HG03139 (cell line): ENCODE measurements at regions not wholly inside any gene's neighbourhood (a gene's known extent, or its start where the extent isn't known, plus 50 kb on each side); places are given as distances from the start of the nearest gene placed in this dataset.
"Not testable (repeated sequence)": the region's sequence is repeated elsewhere in the genome, so short reads cannot be mapped to it uniquely, and the experiment has no call there.

Source experiments
- ATAC-seq: cut with Tn5 transposase; IDR thresholded peaks from one replicate; pipeline ENCODE4 v1.9.1; 2021; ENCODE audit not compliant: unreplicated experiment

DNA sequence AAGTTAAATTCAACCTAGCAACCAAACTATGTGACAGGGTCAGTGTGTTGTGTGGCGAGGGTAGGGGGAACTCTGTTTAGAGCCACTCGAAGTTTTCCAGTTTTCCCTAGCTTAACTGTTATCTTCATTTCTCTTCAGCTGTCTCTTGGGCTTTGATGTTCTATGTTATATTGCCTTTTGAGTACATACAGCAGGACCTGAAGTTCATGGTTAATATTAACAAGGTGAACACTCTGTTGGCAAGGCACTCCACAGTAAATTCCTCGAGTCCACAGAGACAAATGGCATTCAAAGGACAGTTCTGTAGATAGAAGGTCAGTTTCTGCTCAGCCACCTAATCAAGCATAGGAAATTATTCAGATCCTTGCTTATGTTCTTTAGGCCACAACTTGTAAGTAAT, 147.9 kb upstream of the DPH6 start:
- no peak for ATAC-seq

DNA sequence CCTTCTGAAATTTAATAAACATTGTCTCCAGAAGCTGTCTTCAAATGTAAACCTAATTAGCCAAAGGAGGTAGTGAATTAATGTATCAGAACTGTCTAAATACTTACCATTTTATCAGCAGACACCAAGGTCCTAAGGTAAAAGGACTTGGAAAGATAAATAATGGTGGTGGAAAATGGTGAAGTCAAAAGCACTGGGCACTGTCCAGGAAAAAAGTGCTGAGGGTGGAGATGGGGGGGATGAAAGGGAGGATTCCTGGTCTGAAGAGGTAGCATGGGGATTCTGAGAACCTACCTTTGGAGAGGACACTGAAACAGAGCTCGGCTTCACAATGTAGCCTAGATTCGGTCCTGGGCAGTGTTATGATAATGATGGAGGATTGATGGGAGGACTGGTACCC, 149.0 kb upstream of the DPH6 start:
- ATAC-seq, result no peak

DNA sequence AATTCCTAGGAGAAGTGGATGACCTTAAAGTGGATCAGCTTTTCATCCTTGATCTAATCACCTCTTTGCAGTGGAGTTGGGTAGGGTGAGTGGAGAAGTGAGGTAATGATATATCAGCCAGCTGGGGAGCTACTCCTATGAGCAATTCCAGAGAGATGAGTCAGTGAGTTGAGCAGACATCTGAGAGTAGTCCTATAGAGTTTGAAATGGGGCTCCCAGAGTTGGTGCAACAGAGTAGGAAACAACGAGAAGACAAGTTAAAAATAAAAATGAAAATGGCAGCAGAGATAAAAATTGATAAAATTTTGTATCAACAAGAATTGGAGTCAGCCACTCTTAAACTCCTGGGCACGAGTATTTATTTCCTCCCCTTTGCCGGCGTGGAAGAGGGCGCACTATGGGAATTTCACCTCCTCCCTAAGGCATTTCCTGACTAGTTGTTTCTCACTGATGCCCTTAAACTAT, 150.8 kb upstream of the DPH6 start:
- ATAC-seq, result no peak

DNA sequence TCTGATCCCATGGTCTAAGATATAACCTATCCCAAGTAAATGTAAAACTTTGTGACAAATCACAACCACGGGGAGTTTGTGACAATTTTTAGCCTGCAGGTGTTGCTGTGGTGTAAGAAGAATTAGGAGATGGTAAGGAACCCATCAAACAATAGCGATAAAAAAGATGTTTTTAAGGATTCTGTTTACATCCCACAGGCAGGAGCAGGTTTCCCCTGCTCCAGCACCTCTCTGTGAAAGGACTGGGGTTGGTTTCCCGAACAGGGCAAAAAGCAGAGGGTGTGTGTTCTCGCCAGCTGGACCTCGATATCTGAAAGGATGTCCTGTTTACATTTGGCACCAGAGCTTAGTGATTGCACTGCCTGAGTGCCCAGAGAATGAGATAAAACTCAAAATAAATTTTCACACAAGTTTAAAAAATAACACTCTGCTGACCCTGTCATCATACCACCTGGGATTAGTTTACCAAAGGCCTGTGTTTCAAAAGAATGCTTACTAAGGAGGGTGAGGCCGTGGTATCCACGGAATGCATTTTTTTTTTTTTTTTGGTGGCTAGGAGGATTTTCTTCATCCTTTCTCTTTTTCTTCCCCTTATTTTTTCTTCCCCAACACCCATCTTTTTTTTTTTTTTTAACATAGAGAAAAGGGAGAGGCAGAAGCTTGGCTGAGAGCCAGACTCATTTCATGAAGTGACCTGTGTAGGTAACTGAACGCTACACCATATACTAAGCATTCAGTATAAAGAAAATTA, 151.8 kb upstream of the DPH6 start:
- ATAC-seq, result no peak

DNA sequence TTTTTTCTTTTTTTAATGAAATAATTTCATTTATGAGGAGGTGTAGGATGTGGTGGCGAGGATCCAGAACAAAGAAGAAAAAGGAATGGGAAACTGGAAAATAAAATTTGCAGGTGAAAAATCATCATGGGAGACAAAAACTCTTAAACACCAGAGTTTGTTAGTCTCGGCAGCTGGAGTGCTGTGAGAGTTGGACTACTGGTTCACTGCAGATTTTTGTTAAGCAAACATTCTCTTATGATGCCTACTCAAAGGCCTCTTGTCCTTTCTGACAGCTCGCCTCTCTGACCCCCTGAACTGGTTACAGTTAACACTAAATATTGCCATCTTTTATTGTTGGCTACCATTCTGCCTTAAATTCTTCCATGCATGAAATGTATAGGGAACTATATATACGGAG, 152.4 kb upstream of the DPH6 start:
- ATAC-seq, result no peak

DNA sequence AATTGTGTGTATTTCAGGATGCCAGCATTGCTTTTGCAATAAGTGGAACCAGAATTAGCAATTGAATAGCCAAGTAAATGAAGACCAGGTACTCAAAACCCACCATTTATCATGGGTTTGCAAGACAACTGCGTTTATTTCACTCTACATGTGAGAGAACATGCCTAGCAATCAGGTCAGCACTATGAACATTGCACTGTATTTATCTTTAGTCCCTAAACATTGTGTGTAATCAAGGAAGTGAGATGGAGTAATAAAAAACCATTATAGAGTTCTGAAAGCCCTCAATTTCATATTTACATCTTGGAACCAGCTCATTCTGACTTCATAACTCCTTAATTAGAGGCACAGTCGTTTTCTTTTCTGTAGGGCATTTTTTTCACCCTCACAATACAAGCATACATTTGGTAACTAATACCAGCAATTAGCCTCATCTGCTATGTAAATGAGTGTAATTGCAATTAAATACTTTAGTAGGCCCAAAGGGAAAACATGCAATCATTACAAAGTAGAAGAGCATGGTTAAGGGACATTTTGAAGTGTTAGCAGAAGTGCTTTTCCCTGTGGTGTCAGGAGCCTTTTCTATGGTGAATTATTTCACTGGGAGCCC, 153.1 kb upstream of the DPH6 start:
- no peak for ATAC-seq

DNA sequence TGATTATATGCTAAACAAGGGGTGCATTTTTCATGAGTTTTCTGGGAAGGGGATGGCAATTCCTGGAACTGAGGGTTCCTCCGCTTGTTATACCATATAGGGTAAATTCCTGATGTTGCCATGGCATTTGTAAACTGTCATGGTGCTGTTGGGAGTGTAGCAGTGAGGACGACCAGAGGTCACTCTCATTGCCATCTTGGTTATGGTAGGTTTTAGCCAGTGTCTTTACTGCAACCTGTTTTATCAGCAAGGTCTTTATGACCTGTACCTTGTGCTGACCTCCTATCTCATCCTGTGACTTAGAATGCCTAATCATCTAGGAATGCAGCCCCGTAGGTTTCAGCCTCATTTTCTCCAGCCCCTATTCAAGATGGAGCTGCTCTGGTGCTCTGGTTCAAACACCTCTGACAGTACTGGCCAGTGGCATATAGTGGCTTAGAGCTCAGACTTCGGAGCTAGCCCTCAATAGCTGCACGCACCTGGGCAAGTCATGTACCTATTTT, 154.2 kb upstream of the DPH6 start:
- ATAC-seq, result not testable (repeated sequence)

DNA sequence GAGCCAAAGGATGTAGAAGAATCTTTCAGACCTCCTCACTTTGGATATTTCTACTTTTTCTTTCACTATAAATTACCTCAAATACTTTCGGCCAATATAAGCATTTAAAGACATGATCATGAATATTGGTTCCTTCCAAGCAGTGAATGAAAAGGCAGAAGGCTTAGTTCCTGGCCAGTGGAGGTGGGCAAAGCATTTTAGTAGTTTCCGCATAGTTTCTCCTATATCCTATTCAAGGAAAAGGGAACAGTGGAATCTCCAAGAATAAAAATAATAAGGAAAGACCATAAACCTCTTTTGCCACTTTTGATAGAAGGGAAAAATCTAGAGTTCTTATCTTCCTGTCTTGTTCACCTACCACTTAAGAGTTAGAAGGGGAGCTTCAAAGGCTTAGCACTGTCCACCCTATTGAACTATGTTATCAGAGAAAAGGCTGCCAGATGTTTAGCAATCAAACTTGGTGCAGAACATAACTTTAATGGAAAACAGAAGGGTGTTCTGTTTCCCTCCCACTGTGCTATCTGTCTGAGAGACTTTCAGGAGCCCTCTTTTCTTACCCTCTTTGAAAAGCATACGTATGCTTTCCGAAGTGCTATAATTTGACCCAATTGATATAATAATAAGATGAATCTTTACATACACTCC, 155.6 kb upstream of the DPH6 start:
- no peak for ATAC-seq

DNA sequence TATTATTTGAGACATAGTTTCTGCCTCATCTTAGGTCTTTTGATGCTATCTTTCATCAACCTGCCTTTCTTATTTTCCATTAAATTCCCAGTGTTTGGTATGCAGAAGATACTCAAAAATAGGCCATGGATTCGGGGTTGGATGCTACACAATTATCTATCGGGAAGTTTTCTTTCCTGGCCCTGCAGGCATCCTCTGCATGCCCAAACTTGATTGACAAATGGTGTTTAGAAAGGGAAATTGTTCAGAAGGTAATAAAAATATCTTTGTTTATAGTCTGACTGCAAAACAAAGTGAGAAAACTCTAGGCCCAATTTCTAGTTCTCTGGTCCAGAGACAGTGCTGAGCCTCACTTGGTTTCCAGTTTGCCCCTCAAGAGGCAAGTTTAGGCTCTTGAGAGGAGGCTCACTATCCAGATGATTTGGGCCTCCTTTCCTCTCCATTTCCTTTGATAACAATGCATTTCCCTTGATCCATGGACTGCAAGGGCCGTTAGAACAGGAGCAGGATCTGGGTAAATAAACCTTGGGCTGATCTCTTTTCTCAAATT, 157.1 kb upstream of the DPH6 start:
- no peak for ATAC-seq

DNA sequence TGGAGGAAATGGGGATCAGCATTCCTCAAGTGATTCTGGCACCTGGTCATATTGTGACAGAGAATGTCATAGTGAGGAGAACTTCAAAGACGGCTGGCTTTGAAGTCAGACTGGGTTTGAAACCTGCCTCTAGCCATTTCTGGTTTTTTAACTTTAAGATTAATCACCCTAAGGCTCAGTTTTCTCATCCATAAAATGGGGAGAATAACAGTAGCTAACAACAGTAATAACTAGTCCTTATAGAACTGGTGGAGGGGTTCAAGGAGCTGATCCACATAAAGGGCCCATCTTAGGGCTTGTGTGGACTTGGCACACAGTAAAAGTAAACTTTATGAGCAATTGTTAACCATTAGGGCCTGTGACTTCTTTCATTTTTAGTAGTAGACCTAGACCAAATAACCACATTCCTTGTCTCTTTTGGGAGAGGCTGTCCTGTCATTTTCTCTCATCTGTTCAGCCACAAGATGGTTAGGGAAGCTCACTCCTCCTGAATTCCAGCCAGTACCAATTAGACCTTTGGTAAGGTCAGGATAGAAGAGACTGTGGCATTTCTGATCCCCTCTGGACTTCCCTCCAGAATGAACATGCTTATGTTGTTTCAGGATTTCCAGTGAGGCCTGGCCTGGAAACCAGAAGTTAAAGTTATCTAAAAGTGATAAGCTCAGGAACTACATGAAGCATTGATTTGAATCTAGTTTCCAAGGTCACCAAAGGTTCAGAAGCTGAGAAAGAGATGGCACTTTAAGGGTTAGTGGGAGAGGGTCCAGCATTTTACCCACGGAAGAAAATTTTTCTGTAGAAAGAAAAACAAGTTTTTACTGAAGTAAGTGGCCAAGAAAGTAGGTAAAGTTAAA, 159.3 kb upstream of the DPH6 start:
- no peak for ATAC-seq

DNA sequence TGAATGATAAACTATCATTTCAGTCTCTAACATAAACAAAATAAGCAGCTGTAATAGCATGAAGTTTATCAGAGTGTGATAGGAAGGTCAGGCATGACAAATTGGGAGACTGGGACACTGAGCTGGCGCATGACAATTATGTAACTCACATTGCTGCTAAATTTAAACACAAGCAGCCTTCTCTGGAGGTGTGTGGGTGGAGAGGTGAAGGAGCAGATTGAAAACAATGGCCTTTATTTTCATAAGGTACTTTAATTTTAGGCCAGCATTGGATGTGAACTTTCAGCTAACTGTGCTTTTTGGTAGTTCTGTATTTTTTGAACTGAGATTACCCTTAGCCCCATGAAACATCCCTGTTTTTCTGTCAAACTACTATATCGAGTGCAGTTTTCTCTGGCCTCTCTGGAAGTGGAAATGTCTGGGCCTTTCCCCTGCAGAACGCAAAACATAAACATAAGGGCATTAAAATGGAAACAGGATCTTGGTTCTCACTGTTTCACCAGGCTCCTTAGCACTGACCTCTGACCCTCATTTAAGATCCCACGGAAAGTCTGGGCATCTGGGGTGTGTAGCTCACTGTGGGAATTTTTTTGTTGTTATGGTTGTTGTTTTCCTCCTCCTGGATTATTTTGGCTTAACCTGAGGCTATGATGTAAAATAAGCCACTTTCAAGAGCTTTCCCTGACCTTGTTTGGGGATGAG, 160.1 kb upstream of the DPH6 start:
- ATAC-seq, result no peak

DNA sequence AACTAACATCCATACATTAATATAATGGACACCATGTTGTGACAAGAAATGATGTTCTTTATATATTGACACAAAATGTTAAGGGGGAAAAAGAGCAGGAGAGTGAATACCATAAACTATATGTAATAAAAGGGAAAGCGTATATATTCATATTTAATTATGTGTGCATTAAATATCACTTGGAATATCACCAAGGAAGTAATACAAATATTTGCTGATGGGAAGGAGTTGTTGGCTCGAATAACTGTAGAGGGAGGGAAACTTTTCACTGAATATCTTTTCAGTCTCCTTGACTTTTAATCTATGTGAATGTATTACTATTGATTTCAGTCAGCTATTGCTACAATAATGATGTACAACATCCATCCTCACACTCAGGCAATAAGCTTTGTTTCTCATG, 167.0 kb upstream of the DPH6 start:
- ATAC-seq, result no peak

DNA sequence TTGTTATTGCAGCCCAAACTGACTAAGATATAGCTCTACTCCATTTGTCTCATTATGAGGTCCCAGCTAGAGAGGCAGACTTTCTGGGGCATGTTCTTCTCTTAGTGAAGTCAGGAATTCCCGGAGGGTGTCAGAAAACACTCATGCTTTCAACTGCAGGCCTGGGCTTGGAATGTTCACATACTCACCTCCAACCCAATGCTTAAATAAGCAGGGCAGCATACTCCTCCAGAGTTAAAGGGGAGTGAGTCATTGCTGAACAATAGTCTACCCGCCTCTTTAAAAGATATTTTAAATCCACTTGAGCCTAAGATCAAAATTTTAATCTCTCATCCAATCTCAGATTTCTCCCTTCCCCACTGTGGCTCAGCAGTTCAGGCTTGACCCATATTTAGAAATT, 167.8 kb upstream of the DPH6 start:
- no peak for ATAC-seq

DNA sequence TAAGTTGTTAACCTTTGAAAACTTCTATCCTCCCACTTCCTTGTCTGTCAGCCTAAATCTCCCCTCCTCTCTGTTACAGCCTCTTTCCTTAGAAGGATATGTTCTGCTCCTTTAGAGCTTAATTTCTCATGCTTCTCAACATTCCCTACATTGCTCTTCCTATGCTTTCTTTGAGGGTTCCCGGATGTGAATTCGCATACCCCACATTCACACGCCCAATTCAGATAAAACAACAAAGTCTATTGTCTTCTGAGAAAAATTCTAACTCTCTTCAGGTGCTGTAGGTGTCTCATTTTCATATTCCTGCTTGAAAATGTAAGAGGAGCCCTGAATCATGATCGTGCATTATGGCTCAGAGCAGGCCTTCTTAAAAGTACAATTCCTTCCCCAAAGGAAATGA, 171.8 kb upstream of the DPH6 start:
- ATAC-seq, result no peak

DNA sequence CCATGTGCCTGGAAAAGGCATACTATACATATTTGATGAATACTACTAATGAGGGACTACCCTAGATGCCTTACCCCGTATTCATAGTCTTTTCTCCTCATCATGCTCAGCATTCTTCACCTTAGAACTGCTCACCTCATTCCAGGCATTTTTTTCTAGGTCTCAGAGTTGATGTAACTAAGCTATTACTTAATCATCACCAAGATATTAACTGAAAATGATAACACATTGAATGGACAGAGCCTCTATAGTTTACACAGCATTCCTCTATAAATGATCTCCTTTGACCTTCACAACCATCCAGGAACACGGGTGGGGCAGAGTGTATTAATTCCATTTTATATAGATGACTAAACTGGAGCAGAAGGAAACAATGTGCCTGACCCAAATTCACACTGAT, 174.1 kb upstream of the DPH6 start:
- ATAC-seq, result no peak

DNA sequence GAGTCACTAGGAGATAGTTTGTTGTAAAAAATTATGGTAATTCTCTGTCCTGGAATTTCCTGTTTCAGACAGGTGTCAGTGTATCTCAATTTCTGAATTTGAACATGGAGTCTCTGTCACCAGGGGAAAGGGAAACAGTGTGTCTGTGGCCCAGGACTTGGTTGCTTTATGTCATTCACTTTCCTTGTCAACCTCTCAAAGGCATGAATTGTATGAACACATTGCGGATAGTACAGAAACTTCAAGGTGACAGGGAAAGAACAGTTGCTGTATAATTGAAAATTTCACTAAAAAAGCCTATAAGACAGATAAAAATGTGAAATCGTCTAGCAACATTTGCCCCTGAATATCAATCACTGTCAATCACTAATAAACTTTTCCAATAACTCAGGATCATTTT, 175.0 kb upstream of the DPH6 start:
- no peak for ATAC-seq

DNA sequence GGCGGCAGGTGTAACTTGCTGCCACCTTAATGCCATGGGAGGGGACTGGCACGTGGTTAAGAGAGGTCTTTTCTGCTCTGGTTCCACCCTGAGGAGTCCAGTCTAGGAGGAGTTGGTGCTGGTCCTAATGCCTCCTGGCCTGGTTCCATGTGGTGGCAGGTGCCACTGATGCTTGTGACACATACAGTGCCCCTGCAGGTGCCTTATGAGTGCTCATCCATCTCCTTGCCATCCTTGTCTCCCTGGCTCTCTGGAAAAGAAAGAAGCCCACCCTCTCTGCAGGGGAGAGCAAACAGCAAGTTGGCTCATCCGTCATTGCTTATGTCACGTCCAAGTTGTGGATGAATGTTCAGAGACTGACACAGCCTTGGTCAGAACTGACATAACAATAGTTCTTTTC, 175.8 kb upstream of the DPH6 start:
- ATAC-seq, result no peak

DNA sequence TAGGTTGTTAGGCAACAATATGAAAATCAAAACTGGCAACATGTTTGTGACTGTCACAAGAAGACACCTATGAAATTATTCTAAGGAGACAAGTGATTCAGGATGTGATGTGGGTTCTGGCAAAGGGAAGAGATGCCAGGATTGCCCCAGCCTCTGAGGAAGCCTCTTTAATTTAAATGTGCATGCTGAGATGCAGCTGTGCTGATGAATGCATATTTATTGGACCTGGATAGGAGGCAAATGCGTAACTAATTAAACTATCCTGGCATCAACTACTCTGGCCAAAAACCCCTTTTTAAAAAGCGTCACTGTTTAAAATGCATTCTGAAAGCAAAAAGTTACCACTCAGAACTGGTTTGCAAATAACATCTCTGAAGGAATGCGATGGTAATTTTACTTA, 176.5 kb upstream of the DPH6 start:
- no peak for ATAC-seq

DNA sequence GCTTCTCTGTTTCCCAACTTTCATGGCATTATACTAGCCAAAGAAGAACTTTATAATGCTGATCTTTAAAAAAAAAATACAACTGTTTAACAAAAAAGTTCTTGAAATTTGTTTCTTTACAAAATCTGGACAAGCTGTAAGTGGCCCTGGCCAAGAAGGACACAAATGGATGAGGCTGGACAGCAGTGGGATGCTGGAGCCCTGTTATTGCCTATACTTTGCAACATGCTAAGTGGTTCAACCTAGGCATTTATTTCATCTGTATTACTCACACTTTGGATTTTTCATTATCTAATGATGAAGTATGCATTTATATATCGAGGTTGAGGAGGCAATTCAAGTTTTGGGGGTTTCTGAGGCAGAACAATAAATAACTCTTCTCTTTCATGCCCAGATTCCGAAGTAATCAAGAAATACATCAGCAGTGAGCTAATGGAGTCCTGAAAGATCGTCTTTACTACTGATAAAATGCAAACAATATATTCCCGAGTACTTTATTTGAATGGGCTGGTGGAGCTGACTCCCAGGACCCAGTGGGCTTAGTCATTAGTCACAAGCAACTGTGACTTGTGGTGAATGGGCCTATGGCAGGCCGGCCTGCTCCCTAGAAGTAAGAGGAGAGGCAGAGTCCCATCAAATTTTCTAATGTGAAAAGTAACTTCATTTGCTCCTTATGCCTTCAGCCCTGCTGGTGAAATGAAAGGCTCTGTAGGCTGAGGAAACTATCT, 177.3 kb upstream of the DPH6 start:
- ATAC-seq, result no peak

DNA sequence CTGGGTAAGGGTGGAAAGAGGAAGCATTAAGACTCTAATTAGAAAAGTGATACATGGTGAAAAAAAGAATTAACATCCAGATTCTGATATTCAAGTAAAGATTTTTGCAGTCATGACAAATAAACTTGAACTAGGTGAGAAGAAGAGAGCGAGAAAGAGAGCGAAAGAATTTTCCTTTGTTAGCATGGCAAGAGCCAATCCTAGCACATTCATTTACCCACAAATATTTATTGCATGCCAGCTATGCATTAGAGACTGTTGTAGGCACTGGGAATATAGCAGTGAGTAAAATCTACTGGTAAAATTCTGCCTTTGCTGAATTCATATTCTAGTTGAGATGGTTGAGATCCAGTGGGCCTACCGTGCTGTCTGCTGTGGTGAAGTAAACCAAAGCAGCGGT, 177.9 kb upstream of the DPH6 start:
- ATAC-seq, result no peak
